ENCODE measurements at regions not wholly inside any gene's neighbourhood (a gene's known extent, or its start where the extent isn't known, plus 50 kb on each side); places are given as distances from the start of the nearest gene placed in this dataset.
A peak's percentile ranks its signal among the peaks of the same experiment; 100 is the strongest.

GRCh38 chr6:142566628-142567396 lies 265.0 kb downstream of the ADGRG6 start:
- no peak for TF ChIP-seq JUND (IDR thresholded peaks at IDR 0.05; ENCODE audit: low read depth)
- in situ Hi-C loops (cut with HindIII; ENCODE audit: low pct_unique_long_range_greater_than_20kb, low sequenced_read_pairs): no loop called here
- peak in 1 of 2 experiments; percentile 72 for DNase-seq (ENCODE audit: low read depth in 1 of 2, low spot score in 1 of 2)

GRCh38 chr6:142567461-142567860 lies 265.7 kb downstream of the ADGRG6 start:
- TF ChIP-seq JUND (IDR thresholded peaks at IDR 0.05; ENCODE audit: low read depth): no peak
- in situ Hi-C loops (cut with HindIII; ENCODE audit: low pct_unique_long_range_greater_than_20kb, low sequenced_read_pairs): no loop called here
- no peak for DNase-seq (ENCODE audit: low read depth in 1 of 2, low spot score in 1 of 2)

DNA sequence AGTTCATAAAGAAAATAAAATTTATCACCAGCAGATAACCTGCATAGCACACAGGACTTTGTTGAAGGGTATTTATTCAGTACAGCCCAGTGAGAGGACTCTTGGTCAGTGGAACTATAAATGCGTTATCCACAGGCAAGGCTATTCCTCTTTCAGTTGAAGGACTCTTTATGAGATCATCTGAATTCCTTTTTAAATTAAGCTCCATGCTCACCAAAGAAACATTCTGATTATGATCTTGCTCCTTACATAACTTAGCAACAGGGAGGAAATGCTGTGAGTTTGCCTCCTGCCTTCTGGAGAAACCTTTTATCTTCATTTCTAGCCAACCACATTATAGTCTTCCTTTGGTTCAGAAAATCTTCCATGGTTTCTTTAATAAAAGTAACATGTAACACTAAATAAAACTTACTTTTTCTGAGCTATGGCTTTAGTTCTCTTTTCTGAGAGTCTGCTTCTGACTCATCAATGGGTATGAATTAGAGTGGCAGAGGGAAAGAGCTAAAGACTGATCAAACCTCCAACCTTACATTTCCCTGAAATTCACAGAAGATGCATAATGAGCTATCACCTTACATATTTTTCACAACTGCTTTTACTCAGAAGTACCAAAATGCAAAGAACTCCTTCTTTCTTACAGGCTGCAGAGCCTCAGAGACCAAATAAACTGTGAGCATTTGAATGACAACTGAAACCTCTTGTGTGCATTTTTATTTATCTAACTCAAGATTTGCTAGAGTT lies 267.2 kb downstream of the ADGRG6 start:
- in situ Hi-C loops (cut with HindIII; ENCODE audit: low pct_unique_long_range_greater_than_20kb, low sequenced_read_pairs): no loop called here
- TF ChIP-seq JUND (IDR thresholded peaks at IDR 0.05; ENCODE audit: low read depth): no peak
- peak; percentile 11 to 42 for DNase-seq (ENCODE audit: low read depth in 1 of 2, low spot score in 1 of 2)

- in situ Hi-C loops (cut with HindIII; ENCODE audit: low pct_unique_long_range_greater_than_20kb, low sequenced_read_pairs): no loop called here
- DNase-seq (ENCODE audit: low read depth in 1 of 2, low spot score in 1 of 2): no peak
- TF ChIP-seq JUND (IDR thresholded peaks at IDR 0.05; ENCODE audit: low read depth): no peak
Measured at GRCh38 chr6:142569676-142570075, 267.9 kb downstream of the ADGRG6 start.

DNA sequence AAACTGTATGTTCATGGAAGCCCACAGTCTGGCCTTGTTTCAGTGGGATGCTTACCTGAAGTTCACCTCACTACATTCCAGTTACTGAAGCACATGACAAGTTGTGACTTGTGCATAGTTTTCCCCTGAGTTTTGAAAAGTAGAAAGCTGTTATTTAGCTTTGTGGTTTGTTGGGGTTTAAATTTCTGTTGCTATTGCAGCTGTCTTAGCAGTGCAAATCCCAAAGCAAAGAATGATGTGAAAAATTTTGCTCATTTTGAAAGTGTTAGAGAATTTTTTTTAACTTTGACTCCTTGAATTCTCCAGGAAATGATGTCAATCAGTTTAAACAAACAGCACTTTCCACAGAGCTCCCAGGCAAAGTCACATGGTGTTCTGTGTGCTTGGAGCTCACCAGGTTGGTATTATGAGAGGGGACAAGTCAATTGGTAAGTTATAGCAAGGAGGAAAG lies 268.4 kb downstream of the ADGRG6 start:
- in situ Hi-C loops (cut with HindIII; ENCODE audit: low pct_unique_long_range_greater_than_20kb, low sequenced_read_pairs): no loop called here
- peak; percentile 11 to 75 for DNase-seq (ENCODE audit: low read depth in 1 of 2, low spot score in 1 of 2)
- no peak for TF ChIP-seq JUND (IDR thresholded peaks at IDR 0.05; ENCODE audit: low read depth)

DNA sequence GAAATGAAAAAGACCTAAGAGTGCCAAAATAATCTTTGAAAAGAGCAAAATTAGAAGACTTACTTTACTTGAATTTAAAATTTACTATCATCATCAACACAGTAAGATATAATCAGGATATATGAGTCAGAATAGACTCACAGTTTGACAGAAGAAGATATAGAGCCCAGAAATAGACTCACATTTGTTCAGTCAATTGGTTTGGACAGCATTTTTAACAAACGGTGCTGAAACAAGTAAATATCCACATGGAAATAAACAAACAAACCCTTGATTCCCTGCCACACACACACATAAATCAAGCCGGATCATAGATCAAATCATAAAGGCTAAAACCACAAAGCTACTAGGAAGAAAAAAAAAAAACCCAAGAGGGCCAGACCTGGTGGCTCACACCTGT lies 291.1 kb downstream of the ADGRG6 start:
- DNase-seq (ENCODE audit: low read depth in 1 of 2, low spot score in 1 of 2): peak in 1 of 2 experiments; percentile 44
- no peak for TF ChIP-seq JUND (IDR thresholded peaks at IDR 0.05; ENCODE audit: low read depth)
- in situ Hi-C loops (cut with HindIII; ENCODE audit: low pct_unique_long_range_greater_than_20kb, low sequenced_read_pairs): no loop called here

DNA sequence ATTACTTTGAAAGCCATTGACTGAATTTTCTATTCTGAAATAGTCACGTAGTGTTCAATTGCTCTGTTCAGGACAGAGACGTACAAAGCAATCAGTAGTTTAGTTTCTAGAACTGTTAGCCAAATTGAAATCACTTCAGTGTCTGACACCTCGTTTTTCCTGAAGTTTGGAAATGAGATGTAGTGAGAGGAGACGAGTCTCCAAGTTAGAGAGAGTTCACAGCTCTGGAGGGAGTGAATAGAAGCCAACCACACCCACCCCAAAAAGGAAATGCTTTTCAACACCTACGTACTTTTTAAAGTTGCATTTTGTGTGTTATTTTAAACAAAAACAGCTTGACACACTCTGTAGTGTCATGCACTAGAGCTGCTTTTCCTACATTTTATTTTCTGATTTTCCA lies 296.0 kb downstream of the ADGRG6 start:
- in situ Hi-C loops (cut with HindIII; ENCODE audit: low pct_unique_long_range_greater_than_20kb, low sequenced_read_pairs): no loop called here
- TF ChIP-seq JUND (IDR thresholded peaks at IDR 0.05; ENCODE audit: low read depth): no peak
- DNase-seq (ENCODE audit: low read depth in 1 of 2, low spot score in 1 of 2): no peak

- no peak for DNase-seq (ENCODE audit: low read depth in 1 of 2, low spot score in 1 of 2)
- no peak for TF ChIP-seq JUND (IDR thresholded peaks at IDR 0.05; ENCODE audit: low read depth)
- in situ Hi-C loops (cut with HindIII; ENCODE audit: low pct_unique_long_range_greater_than_20kb, low sequenced_read_pairs): no loop called here
Measured at GRCh38 chr6:142601427-142601826, 299.6 kb downstream of the ADGRG6 start.

DNA sequence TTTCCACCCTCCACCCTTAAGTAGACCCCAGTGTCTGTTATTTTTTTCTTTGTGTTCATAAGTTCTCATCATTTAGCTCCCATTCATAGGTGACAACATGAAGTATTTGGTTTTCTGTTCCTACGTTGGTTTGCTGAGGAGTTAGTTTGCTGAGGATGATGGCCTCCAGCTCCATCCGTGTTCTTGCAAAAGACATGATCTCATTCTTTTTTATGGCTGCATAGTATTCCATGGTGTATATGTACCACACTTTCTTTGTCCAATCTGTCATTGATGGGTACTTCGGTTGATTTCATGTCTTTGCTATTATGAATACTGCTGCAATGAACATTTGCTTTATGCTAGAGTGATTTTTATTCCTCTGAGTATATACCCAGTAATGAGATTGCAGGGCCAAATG lies 301.2 kb downstream of the ADGRG6 start:
- TF ChIP-seq JUND (IDR thresholded peaks at IDR 0.05; ENCODE audit: low read depth): no peak
- in situ Hi-C loops (cut with HindIII; ENCODE audit: low pct_unique_long_range_greater_than_20kb, low sequenced_read_pairs): no loop called here
- DNase-seq (ENCODE audit: low read depth in 1 of 2, low spot score in 1 of 2): no peak

DNA sequence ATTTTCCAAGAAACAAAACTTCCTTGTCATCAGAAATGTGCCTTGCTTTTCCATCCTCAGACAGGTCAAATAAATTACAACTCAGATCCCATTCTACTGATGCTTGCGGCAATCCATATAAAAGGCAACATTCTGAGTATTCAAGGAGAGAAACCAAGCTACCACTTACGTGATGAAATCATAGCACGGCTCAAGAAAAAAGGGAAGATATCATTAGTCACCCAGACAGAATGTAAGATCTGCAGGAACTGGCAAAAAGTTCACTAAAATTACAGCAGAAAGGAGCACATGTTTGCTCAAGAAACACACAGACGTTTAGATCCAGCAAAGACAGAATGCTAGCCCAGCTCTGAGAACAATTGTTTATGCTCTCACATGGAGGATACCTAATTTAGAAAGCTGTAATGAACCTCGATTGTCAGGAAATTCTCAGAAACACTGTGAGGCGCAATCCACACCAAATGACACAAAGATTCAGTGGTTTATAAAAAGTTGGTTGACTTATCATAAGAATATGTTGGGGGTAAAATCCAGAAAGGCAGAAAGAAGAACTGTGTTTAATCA lies 304.2 kb downstream of the ADGRG6 start:
- no peak for TF ChIP-seq JUND (IDR thresholded peaks at IDR 0.05; ENCODE audit: low read depth)
- DNase-seq (ENCODE audit: low read depth in 1 of 2, low spot score in 1 of 2): no peak
- in situ Hi-C loops (cut with HindIII; ENCODE audit: low pct_unique_long_range_greater_than_20kb, low sequenced_read_pairs): no loop called here

DNA sequence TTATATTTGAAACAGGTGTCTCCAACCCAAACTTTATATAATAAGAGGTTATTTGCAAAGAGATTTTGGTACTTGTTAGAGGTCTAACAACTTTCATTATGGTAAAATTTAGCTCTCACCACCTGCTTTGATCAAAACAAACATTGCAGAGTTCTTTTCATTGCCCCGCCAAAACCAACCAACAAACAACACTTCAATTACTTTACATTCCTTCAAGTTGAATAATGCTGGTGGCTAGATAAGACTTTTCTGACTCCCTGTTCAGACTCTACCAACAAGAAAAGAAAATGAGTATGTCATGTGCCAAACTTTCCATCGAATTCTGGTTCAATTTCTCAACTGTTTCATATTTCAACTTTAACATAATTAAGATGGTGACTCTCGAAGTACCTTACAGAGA lies 311.1 kb downstream of the ADGRG6 start:
- no peak for TF ChIP-seq JUND (IDR thresholded peaks at IDR 0.05; ENCODE audit: low read depth)
- no peak for DNase-seq (ENCODE audit: low read depth in 1 of 2, low spot score in 1 of 2)
- in situ Hi-C loops (cut with HindIII; ENCODE audit: low pct_unique_long_range_greater_than_20kb, low sequenced_read_pairs): no loop called here

- in situ Hi-C loops (cut with HindIII; ENCODE audit: low pct_unique_long_range_greater_than_20kb, low sequenced_read_pairs): no loop called here
- TF ChIP-seq JUND (IDR thresholded peaks at IDR 0.05; ENCODE audit: low read depth): no peak
- DNase-seq (ENCODE audit: low read depth in 1 of 2, low spot score in 1 of 2): no peak
Measured at GRCh38 chr6:142613981-142614380, 312.2 kb downstream of the ADGRG6 start.

DNA sequence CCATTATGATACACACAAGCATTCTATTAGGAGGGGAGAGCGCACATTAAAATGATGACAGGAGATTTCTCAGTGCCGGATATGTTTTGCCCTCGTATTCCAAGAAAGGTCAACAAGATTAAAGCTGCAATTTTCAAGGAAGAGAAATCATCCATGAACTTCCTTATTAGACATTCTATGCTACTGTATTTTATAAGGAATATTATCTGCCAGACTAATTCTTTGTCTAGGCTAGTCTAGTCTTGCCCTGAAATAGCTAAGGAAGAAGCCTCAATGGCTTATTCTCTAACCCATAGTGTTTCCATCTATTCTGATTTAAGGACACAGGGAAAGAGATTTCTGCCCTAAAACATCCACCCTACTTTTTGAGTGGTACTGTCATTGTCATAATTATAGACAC lies 315.4 kb downstream of the ADGRG6 start:
- in situ Hi-C loops (cut with HindIII; ENCODE audit: low pct_unique_long_range_greater_than_20kb, low sequenced_read_pairs): no loop called here

More for the DNA sequence above, 315.4 kb downstream of the ADGRG6 start:
- DNase-seq (ENCODE audit: low read depth in 1 of 2, low spot score in 1 of 2): no peak
- no peak for TF ChIP-seq JUND (IDR thresholded peaks at IDR 0.05; ENCODE audit: low read depth)

Measured in T47D (cell line).